Glutamatergic neuron (in vitro differentiated cells): ENCODE measurements at regions not wholly inside any gene's neighbourhood (a gene's known extent, or its start where the extent isn't known, plus 50 kb on each side); places are given as distances from the start of the nearest gene placed in this dataset.

Experiments used
- DNase-seq: peaks from one replicate; pipeline ENCODE4 v3.0.0; 2022
- H3K27ac Mint-ChIP-seq: one replicate; pipeline ENCODE4 v1.8.0; 2020; ENCODE audit warnings: mild to moderate bottlenecking, mixed read lengths, inconsistent platforms; ENCODE audit not compliant: unreplicated experiment
- H3K27me3 Mint-ChIP-seq: one replicate; pipeline ENCODE4 v1.8.0; 2020; ENCODE audit warnings: mild to moderate bottlenecking, moderate library complexity, mixed read lengths, inconsistent platforms; ENCODE audit not compliant: unreplicated experiment
- H3K36me3 Mint-ChIP-seq: one replicate; pipeline ENCODE4 v1.8.0; 2020; ENCODE audit warnings: mild to moderate bottlenecking, mixed read lengths, inconsistent platforms; ENCODE audit not compliant: unreplicated experiment
- H3K4me1 Mint-ChIP-seq: one replicate; pipeline ENCODE4 v1.8.0; 2020; ENCODE audit warnings: mild to moderate bottlenecking, low read depth, mixed read lengths, inconsistent platforms; ENCODE audit not compliant: unreplicated experiment
- H3K4me3 Mint-ChIP-seq: one replicate; pipeline ENCODE4 v1.8.0; 2020; ENCODE audit warnings: mild to moderate bottlenecking, mixed read lengths, inconsistent platforms; ENCODE audit not compliant: unreplicated experiment
- H3K9me3 Mint-ChIP-seq: one replicate; pipeline ENCODE4 v1.8.0; 2020; ENCODE audit warnings: mild to moderate bottlenecking, moderate library complexity, mixed read lengths, inconsistent platforms; ENCODE audit not compliant: unreplicated experiment
- CTCF ChIP-seq: fragments of 200-600 bp; sonication (generic); IDR thresholded peaks from one replicate; pipeline ENCODE4 v1.5.0; 2021; ENCODE audit not compliant: partially characterized antibody, unreplicated experiment

- H3K36me3 Mint-ChIP-seq: no peaks in the 10 kb centered on the region
- no peak for TF ChIP-seq CTCF
- H3K27me3 Mint-ChIP-seq: no peaks in the 10 kb centered on the region
- H3K4me1 Mint-ChIP-seq: no peaks in the 10 kb centered on the region
- no peak overlapping the region for H3K4me3 Mint-ChIP-seq
- H3K9me3 Mint-ChIP-seq: no peaks in the 10 kb centered on the region
- no peak for DNase-seq
- no peak overlapping the region for H3K27ac Mint-ChIP-seq
Observed at GRCh38 chr4:156575430-156576073, 396.0 kb downstream of the PDGFC start.

GRCh38 chr4:156571146-156571545 is 400.5 kb downstream of the PDGFC start:
- H3K4me1 Mint-ChIP-seq: no peaks in the 10 kb centered on the region
- TF ChIP-seq CTCF: no peak
- no peak overlapping the region for H3K27ac Mint-ChIP-seq
- H3K36me3 Mint-ChIP-seq: no peaks in the 10 kb centered on the region
- H3K4me3 Mint-ChIP-seq: no peak overlapping the region
- H3K27me3 Mint-ChIP-seq: no peaks in the 10 kb centered on the region
- no peaks in the 10 kb centered on the region for H3K9me3 Mint-ChIP-seq
- DNase-seq: no peak

- H3K27ac Mint-ChIP-seq: no peak overlapping the region
Observed at GRCh38 chr4:156569535-156569934, 402.1 kb downstream of the PDGFC start.

GRCh38 chr4:156568484-156568883 is 403.1 kb downstream of the PDGFC start:
- Mint-ChIP-seq H3K27me3 (no peaks in the 10 kb centered on the region), H3K9me3 (no peaks in the 10 kb centered on the region), H3K36me3 (no peaks in the 10 kb centered on the region), H3K4me3 (no peak overlapping the region), H3K27ac (no peak overlapping the region), H3K4me1 (no peaks in the 10 kb centered on the region)
- DNase-seq: no peak
- no peak for TF ChIP-seq CTCF

More at GRCh38 chr4:156569535-156569934, 402.1 kb downstream of the PDGFC start:
- Mint-ChIP-seq H3K4me1 (no peaks in the 10 kb centered on the region), H3K9me3 (no peaks in the 10 kb centered on the region), H3K36me3 (no peaks in the 10 kb centered on the region), H3K4me3 (no peak overlapping the region), H3K27me3 (no peaks in the 10 kb centered on the region)
- TF ChIP-seq CTCF: no peak
- no peak for DNase-seq

- H3K36me3 Mint-ChIP-seq: no peaks in the 10 kb centered on the region
- no peaks in the 10 kb centered on the region for H3K9me3 Mint-ChIP-seq
- no peak for DNase-seq
- no peak for TF ChIP-seq CTCF
- H3K27ac Mint-ChIP-seq: no peak overlapping the region
- no peaks in the 10 kb centered on the region for H3K4me1 Mint-ChIP-seq
- H3K27me3 Mint-ChIP-seq: no peaks in the 10 kb centered on the region
- H3K4me3 Mint-ChIP-seq: no peak overlapping the region
Observed at GRCh38 chr4:156568041-156568440, 403.6 kb downstream of the PDGFC start.
